ENCODE measurements at regions not wholly inside any gene's neighbourhood (a gene's known extent, or its start where the extent isn't known, plus 50 kb on each side); places are given as distances from the start of the nearest gene placed in this dataset.
A peak's percentile ranks its signal among the peaks of the same experiment; 100 is the strongest.

- no peak overlapping the region for H3K27ac ChIP-seq (ENCODE audit: low read length)
- no CpG with 5 or more reads among the region's 1 CpG for WGBS (ENCODE audit: insufficient coverage, low lambda C conversion rate)
- H3K4me3 ChIP-seq (ENCODE audit: low read length): no peak overlapping the region
- H3K27me3 ChIP-seq (ENCODE audit: control insufficient read depth, insufficient read depth, low read length): no peaks in the 10 kb centered on the region
- no peak for DNase-seq
- H3K9me3 ChIP-seq (ENCODE audit: control insufficient read depth, low read depth, low read length): no peaks in the 10 kb centered on the region
- no peaks in the 10 kb centered on the region for H3K36me3 ChIP-seq (ENCODE audit: control insufficient read depth, insufficient read depth, low read length)
- H3K4me1 ChIP-seq (ENCODE audit: control insufficient read depth, insufficient read depth, low read length): no peaks in the 10 kb centered on the region
These were observed 195.3 kb downstream of the RND3 start for GRCh38 chr2:150292192-150292591.

GRCh38 chr2:150286730-150287362 lies 200.6 kb downstream of the RND3 start:
- no CpG with 5 or more reads among the region's 6 CpGs for WGBS (ENCODE audit: insufficient coverage, low lambda C conversion rate)
- Histone ChIP-seq H3K27ac (ENCODE audit: low read length) (no peak overlapping the region), H3K4me1 (ENCODE audit: control insufficient read depth, insufficient read depth, low read length) (no peaks in the 10 kb centered on the region), H3K9me3 (ENCODE audit: control insufficient read depth, low read depth, low read length) (no peaks in the 10 kb centered on the region), H3K4me3 (ENCODE audit: low read length) (no peak overlapping the region), H3K27me3 (ENCODE audit: control insufficient read depth, insufficient read depth, low read length) (no peaks in the 10 kb centered on the region), H3K36me3 (ENCODE audit: control insufficient read depth, insufficient read depth, low read length) (no peaks in the 10 kb centered on the region)
- no peak for DNase-seq

- WGBS (ENCODE audit: insufficient coverage, low lambda C conversion rate): no CpG with 5 or more reads among the region's 2 CpGs
- Histone ChIP-seq H3K4me1 (ENCODE audit: control insufficient read depth, insufficient read depth, low read length) (no peaks in the 10 kb centered on the region), H3K27me3 (ENCODE audit: control insufficient read depth, insufficient read depth, low read length) (no peaks in the 10 kb centered on the region), H3K27ac (ENCODE audit: low read length) (no peak overlapping the region), H3K4me3 (ENCODE audit: low read length) (no peak overlapping the region), H3K9me3 (ENCODE audit: control insufficient read depth, low read depth, low read length) (no peaks in the 10 kb centered on the region), H3K36me3 (ENCODE audit: control insufficient read depth, insufficient read depth, low read length) (no peaks in the 10 kb centered on the region)
- DNase-seq: no peak
These were observed 203.4 kb downstream of the RND3 start for GRCh38 chr2:150284116-150284515.

- 90% methylated on average over 2 of the region's 2 CpGs for WGBS (ENCODE audit: insufficient coverage, low lambda C conversion rate)
- H3K27ac ChIP-seq (ENCODE audit: low read length): no peak overlapping the region
- H3K27me3 ChIP-seq (ENCODE audit: control insufficient read depth, insufficient read depth, low read length): no peaks in the 10 kb centered on the region
- no peak for DNase-seq
- H3K4me3 ChIP-seq (ENCODE audit: low read length): no peak overlapping the region
- H3K36me3 ChIP-seq (ENCODE audit: control insufficient read depth, insufficient read depth, low read length): no peaks in the 10 kb centered on the region
- H3K9me3 ChIP-seq (ENCODE audit: control insufficient read depth, low read depth, low read length): peaks cover 2% of the 10 kb centered on the region
- H3K4me1 ChIP-seq (ENCODE audit: control insufficient read depth, insufficient read depth, low read length): no peaks in the 10 kb centered on the region
These were observed 204.6 kb downstream of the RND3 start for GRCh38 chr2:150282771-150283371.

- H3K4me1 ChIP-seq (ENCODE audit: control insufficient read depth, insufficient read depth, low read length): no peaks in the 10 kb centered on the region
- no peaks in the 10 kb centered on the region for H3K36me3 ChIP-seq (ENCODE audit: control insufficient read depth, insufficient read depth, low read length)
- no peak overlapping the region for H3K4me3 ChIP-seq (ENCODE audit: low read length)
- no peak overlapping the region for H3K27ac ChIP-seq (ENCODE audit: low read length)
- no CpG with 5 or more reads among the region's 4 CpGs for whole genome bisulfite sequencing (ENCODE audit: insufficient coverage, low lambda C conversion rate)
- no peaks in the 10 kb centered on the region for H3K27me3 ChIP-seq (ENCODE audit: control insufficient read depth, insufficient read depth, low read length)
- DNase-seq: no peak
- peaks cover 2% of the 10 kb centered on the region for H3K9me3 ChIP-seq (ENCODE audit: control insufficient read depth, low read depth, low read length)
These were observed 205.1 kb downstream of the RND3 start for GRCh38 chr2:150282357-150282756.

- H3K4me3 ChIP-seq (ENCODE audit: low read length): no peak overlapping the region
- H3K36me3 ChIP-seq (ENCODE audit: control insufficient read depth, insufficient read depth, low read length): no peaks in the 10 kb centered on the region
- no peak overlapping the region for H3K27ac ChIP-seq (ENCODE audit: low read length)
- H3K27me3 ChIP-seq (ENCODE audit: control insufficient read depth, insufficient read depth, low read length): no peaks in the 10 kb centered on the region
- no peaks in the 10 kb centered on the region for H3K4me1 ChIP-seq (ENCODE audit: control insufficient read depth, insufficient read depth, low read length)
- WGBS (ENCODE audit: insufficient coverage, low lambda C conversion rate): no CpG with 5 or more reads among the region's 1 CpG
- peaks cover 8% of the 10 kb centered on the region for H3K9me3 ChIP-seq (ENCODE audit: control insufficient read depth, low read depth, low read length)
- DNase-seq: peak in 1 of 2 donors; percentile 9
These were observed 207.2 kb downstream of the RND3 start for GRCh38 chr2:150280231-150280630.

- Histone ChIP-seq H3K9me3 (ENCODE audit: control insufficient read depth, low read depth, low read length) (peaks cover 8% of the 10 kb centered on the region), H3K4me1 (ENCODE audit: control insufficient read depth, insufficient read depth, low read length) (no peaks in the 10 kb centered on the region), H3K4me3 (ENCODE audit: low read length) (no peak overlapping the region), H3K36me3 (ENCODE audit: control insufficient read depth, insufficient read depth, low read length) (no peaks in the 10 kb centered on the region), H3K27ac (ENCODE audit: low read length) (no peak overlapping the region), H3K27me3 (ENCODE audit: control insufficient read depth, insufficient read depth, low read length) (no peaks in the 10 kb centered on the region)
- DNase-seq: no peak
- WGBS (ENCODE audit: insufficient coverage, low lambda C conversion rate): 83% methylated on average over 1 of the region's 1 CpG
These were observed 207.8 kb downstream of the RND3 start for GRCh38 chr2:150279686-150280085.

- no peak for DNase-seq
- no peaks in the 10 kb centered on the region for H3K4me1 ChIP-seq (ENCODE audit: control insufficient read depth, insufficient read depth, low read length)
- no CpG with 5 or more reads among the region's 1 CpG for WGBS (ENCODE audit: insufficient coverage, low lambda C conversion rate)
- H3K9me3 ChIP-seq (ENCODE audit: control insufficient read depth, low read depth, low read length): peaks cover 8% of the 10 kb centered on the region
- H3K4me3 ChIP-seq (ENCODE audit: low read length): no peak overlapping the region
- H3K27ac ChIP-seq (ENCODE audit: low read length): no peak overlapping the region
- H3K36me3 ChIP-seq (ENCODE audit: control insufficient read depth, insufficient read depth, low read length): no peaks in the 10 kb centered on the region
- H3K27me3 ChIP-seq (ENCODE audit: control insufficient read depth, insufficient read depth, low read length): no peaks in the 10 kb centered on the region
These were observed 210.7 kb downstream of the RND3 start for GRCh38 chr2:150276737-150277136.

- DNase-seq: no peak
- no CpG with 5 or more reads among the region's 3 CpGs for WGBS (ENCODE audit: insufficient coverage, low lambda C conversion rate)
These were observed 213.4 kb downstream of the RND3 start for GRCh38 chr2:150274108-150274507.

GRCh38 chr2:150271952-150272802 lies 215.3 kb downstream of the RND3 start:
- peaks cover 6% of the 10 kb centered on the region for H3K9me3 ChIP-seq (ENCODE audit: control insufficient read depth, low read depth, low read length)
- H3K36me3 ChIP-seq (ENCODE audit: control insufficient read depth, insufficient read depth, low read length): no peaks in the 10 kb centered on the region
- H3K27me3 ChIP-seq (ENCODE audit: control insufficient read depth, insufficient read depth, low read length): no peaks in the 10 kb centered on the region
- no peak overlapping the region for H3K27ac ChIP-seq (ENCODE audit: low read length)
- no peak overlapping the region for H3K4me3 ChIP-seq (ENCODE audit: low read length)
- no peak for DNase-seq
- no peaks in the 10 kb centered on the region for H3K4me1 ChIP-seq (ENCODE audit: control insufficient read depth, insufficient read depth, low read length)

More at GRCh38 chr2:150274108-150274507, 213.4 kb downstream of the RND3 start:
- Histone ChIP-seq H3K4me1 (ENCODE audit: control insufficient read depth, insufficient read depth, low read length) (no peaks in the 10 kb centered on the region), H3K4me3 (ENCODE audit: low read length) (no peak overlapping the region), H3K27ac (ENCODE audit: low read length) (no peak overlapping the region), H3K9me3 (ENCODE audit: control insufficient read depth, low read depth, low read length) (peaks cover 8% of the 10 kb centered on the region), H3K36me3 (ENCODE audit: control insufficient read depth, insufficient read depth, low read length) (no peaks in the 10 kb centered on the region), H3K27me3 (ENCODE audit: control insufficient read depth, insufficient read depth, low read length) (no peaks in the 10 kb centered on the region)
